PC-3 (cell line): ENCODE measurements at regions not wholly inside any gene's neighbourhood (a gene's known extent, or its start where the extent isn't known, plus 50 kb on each side); places are given as distances from the start of the nearest gene placed in this dataset.

Source experiments
- CTCF ChIP-seq: fragments of 300-600 bp; sonication (generic); conservative IDR thresholded peaks from 2 replicates; pipeline ENCODE4 v1.5.1; 2017; ENCODE audit warnings: antibody characterized with exemption, low read depth, mild to moderate bottlenecking, low read length
- EZH2 ChIP-seq: fragments of 300-600 bp; sonication (generic); IDR thresholded peaks from one replicate; pipeline ENCODE4 v1.6.1; 2017; ENCODE audit warnings: antibody characterized with exemption, mild to moderate bottlenecking, low read length; ENCODE audit not compliant: unreplicated experiment
- EZH2phosphoT487 ChIP-seq: fragments of 300-600 bp; sonication (generic); IDR thresholded peaks from 2 replicates; pipeline ENCODE4 v1.6.1; 2018; ENCODE audit warnings: mild to moderate bottlenecking, antibody characterized with exemption, low read length, borderline replicate concordance

- TF ChIP-seq CTCF (no peak), EZH2 (no peak), EZH2phosphoT487 (no peak)
These were observed 206.0 kb downstream of the ERMARD start for GRCh38 chr6:169957351-169957963.
